Testis (tissue), 2 donors: ENCODE measurements at regions not wholly inside any gene's neighbourhood (a gene's known extent, or its start where the extent isn't known, plus 50 kb on each side); places are given as distances from the start of the nearest gene placed in this dataset.

ENCODE experiments used
- POLR2A ChIP-seq: fragments of 450-650 bp; IDR thresholded peaks from one replicate; pipeline ENCODE4 v1.6.1; 2017; ENCODE audit warnings: antibody characterized with exemption, mild to moderate bottlenecking, moderate library complexity
- TF ChIP-seq, protein P1 (sequence below), 3 experiments: fragments of 450-650 bp in 2 of 3; fragments of 200-600 bp in 1 of 3; sonication (generic) in 1 of 3; IDR thresholded peaks; one replicate each; pipeline ENCODE4 v1.5.1; 2016 to 2019; ENCODE audit warnings: antibody characterized with exemption in 3 of 3, mild to moderate bottlenecking in 2 of 3, moderate library complexity in 1 of 3

DNA sequence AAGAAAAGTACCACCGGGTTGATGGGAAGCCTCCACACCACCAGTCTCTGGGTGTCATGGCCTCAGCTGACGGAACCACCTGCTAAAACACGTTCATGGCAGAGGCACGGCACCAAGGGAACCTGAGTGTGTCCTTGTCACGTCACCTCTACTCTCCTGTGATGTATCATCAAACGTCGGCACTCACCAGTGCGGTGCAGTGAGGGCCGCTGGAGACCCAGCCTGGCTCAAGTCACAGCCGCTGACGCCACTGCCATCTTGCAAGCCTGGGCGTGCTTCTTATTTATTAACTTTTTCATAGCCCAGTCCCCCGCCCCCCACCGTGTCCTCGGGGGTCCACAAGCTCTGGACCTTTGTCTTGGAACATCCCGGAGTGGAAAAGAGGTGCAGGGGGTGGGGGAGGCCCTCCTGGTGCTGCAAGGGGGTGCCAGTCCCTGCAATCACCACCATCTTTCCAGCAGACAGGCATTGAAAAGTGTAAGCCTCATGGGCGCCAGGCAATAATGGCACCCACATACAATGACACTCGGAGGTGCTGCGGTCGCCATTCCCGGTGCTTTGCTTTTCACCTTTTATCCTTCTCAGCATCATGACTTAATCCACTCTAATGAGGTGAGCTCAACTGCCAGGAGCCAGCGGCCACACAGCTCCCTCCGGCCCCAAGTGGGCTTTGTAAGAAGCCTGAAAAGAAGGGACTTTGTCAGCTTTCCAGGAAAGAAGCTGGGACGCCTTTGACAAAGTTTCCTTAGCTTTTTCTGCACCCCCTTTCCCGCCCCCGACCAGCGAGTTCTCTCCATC, 202.3 kb upstream of the IRX1 start:
- TF ChIP-seq, protein P1, sequence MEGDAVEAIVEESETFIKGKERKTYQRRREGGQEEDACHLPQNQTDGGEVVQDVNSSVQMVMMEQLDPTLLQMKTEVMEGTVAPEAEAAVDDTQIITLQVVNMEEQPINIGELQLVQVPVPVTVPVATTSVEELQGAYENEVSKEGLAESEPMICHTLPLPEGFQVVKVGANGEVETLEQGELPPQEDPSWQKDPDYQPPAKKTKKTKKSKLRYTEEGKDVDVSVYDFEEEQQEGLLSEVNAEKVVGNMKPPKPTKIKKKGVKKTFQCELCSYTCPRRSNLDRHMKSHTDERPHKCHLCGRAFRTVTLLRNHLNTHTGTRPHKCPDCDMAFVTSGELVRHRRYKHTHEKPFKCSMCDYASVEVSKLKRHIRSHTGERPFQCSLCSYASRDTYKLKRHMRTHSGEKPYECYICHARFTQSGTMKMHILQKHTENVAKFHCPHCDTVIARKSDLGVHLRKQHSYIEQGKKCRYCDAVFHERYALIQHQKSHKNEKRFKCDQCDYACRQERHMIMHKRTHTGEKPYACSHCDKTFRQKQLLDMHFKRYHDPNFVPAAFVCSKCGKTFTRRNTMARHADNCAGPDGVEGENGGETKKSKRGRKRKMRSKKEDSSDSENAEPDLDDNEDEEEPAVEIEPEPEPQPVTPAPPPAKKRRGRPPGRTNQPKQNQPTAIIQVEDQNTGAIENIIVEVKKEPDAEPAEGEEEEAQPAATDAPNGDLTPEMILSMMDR (IDR thresholded peaks at IDR 0.05) = no peak
- no peak for TF ChIP-seq POLR2A
